SK-N-MC (cell line): ENCODE measurements at regions not wholly inside any gene's neighbourhood (a gene's known extent, or its start where the extent isn't known, plus 50 kb on each side); places are given as distances from the start of the nearest gene placed in this dataset.

Source experiments
- EZH2 ChIP-seq: fragments of 200-600 bp; sonication (generic); IDR thresholded peaks from one replicate; pipeline ENCODE4 v1.6.1; 2017; ENCODE audit warnings: antibody characterized with exemption
- POLR2AphosphoS5 ChIP-seq: IDR thresholded peaks from 2 replicates; pipeline ENCODE4 v1.6.1; 2012; ENCODE audit warnings: mild to moderate bottlenecking, low read depth, low read length, borderline replicate concordance

GRCh38 chr13:111418101-111418500 is 97.7 kb downstream of the TEX29 start:
- no peak for TF ChIP-seq EZH2
- TF ChIP-seq POLR2AphosphoS5: no peak
